ENCODE measurements at regions not wholly inside any gene's neighbourhood (a gene's known extent, or its start where the extent isn't known, plus 50 kb on each side); places are given as distances from the start of the nearest gene placed in this dataset.
"Not testable (repeated sequence)": the region's sequence is repeated elsewhere in the genome, so short reads cannot be mapped to it uniquely, and the experiment has no call there.

DNA sequence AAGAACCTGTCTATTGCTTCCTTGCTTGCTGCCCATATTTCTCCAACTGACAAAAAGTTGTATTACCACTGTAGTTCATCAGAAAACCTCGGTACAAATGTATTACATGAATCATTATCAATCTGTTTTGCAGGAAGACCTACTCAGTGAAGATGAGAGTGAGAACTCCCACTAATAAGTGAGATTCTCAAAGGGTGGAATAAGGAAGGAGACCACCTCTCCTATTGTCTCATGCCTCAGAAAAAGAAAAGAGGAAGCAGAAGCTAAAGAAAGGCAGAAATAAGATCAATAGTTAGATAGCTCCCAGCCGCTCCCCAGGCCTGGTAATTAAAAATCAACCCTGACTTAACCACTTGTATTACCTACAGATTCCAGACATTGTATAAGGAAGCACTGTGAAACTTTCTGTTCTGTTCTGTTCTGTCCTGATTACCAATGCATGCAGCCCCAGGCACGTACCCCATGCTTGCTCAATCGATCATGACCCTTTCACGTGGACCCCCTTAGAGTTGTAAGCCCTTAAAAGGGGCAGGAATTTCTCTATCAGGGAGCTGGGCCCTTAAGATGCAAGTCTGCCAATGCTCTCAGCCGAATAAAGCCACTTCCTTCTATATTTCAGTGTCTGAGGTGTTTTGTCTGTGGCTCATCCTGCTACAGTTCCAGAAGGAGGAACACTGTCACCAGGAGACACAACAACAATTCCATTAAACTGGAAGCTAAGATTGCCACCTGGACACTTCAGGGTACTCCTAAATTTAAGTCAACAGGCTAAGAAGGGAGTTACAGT lies 152.5 kb upstream of the COX7C start:
- no peak overlapping the region for H2AFZ ChIP-seq (ENCODE audit: low read length)
- H3K4me3 ChIP-seq (ENCODE audit: insufficient read depth, low read length): no peak overlapping the region
- H3K9me3 ChIP-seq (ENCODE audit: low read depth, low read length): peaks cover 2% of the 10 kb centered on the region
- H3K4me2 ChIP-seq (ENCODE audit: insufficient read depth, low read length): no peak overlapping the region
- peak; percentile 36 for DNase-seq (ENCODE audit: insufficient read length, low spot score, missing footprints)
- no peaks in the 10 kb centered on the region for H3K79me2 ChIP-seq (ENCODE audit: insufficient read depth, low read length)
- H3K4me1 ChIP-seq (ENCODE audit: insufficient read depth, low read length): no peaks in the 10 kb centered on the region
- H3K27ac ChIP-seq (ENCODE audit: low read depth, low read length): no peak overlapping the region
- H3K36me3 ChIP-seq (ENCODE audit: insufficient read depth, low read length): no peaks in the 10 kb centered on the region
- no peaks in the 10 kb centered on the region for H3K27me3 ChIP-seq (ENCODE audit: insufficient read depth, low read length)
- TF ChIP-seq, protein P1, sequence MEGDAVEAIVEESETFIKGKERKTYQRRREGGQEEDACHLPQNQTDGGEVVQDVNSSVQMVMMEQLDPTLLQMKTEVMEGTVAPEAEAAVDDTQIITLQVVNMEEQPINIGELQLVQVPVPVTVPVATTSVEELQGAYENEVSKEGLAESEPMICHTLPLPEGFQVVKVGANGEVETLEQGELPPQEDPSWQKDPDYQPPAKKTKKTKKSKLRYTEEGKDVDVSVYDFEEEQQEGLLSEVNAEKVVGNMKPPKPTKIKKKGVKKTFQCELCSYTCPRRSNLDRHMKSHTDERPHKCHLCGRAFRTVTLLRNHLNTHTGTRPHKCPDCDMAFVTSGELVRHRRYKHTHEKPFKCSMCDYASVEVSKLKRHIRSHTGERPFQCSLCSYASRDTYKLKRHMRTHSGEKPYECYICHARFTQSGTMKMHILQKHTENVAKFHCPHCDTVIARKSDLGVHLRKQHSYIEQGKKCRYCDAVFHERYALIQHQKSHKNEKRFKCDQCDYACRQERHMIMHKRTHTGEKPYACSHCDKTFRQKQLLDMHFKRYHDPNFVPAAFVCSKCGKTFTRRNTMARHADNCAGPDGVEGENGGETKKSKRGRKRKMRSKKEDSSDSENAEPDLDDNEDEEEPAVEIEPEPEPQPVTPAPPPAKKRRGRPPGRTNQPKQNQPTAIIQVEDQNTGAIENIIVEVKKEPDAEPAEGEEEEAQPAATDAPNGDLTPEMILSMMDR (IDR thresholded peaks at IDR 0.05; ENCODE audit: extremely low read depth, low read depth, low read length): no peak
- H4K20me1 ChIP-seq (ENCODE audit: insufficient read depth, low read length): no peaks in the 10 kb centered on the region

DNA sequence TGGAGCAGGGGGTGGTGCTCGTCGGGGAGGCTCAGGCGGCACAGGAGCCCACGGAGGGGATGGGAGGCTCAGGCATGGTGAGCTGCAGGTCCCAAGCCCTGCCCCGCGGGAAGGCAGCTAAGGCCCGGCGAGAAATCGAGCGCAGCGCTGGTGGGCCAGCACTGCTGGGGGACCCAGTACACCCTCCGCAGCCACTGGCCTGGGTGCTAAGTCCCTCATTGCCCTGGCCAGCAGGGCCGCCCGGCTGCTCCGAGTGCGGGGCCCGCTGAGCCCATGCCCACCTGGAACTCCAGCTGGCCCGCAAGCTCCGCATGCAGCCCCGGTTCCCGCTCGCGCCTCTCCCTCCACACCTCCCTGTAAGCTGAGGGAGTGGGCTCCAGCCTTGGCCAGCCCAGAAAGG lies 151.0 kb upstream of the COX7C start:
- not testable (repeated sequence) for DNase-seq (ENCODE audit: insufficient read length, low spot score, missing footprints); H2AFZ ChIP-seq (ENCODE audit: low read length); H3K79me2 ChIP-seq (ENCODE audit: insufficient read depth, low read length); H3K4me3 ChIP-seq (ENCODE audit: insufficient read depth, low read length); H3K4me2 ChIP-seq (ENCODE audit: insufficient read depth, low read length); H3K27me3 ChIP-seq (ENCODE audit: insufficient read depth, low read length); H3K4me1 ChIP-seq (ENCODE audit: insufficient read depth, low read length); H3K9me3 ChIP-seq (ENCODE audit: low read depth, low read length); H4K20me1 ChIP-seq (ENCODE audit: insufficient read depth, low read length); H3K36me3 ChIP-seq (ENCODE audit: insufficient read depth, low read length); H3K27ac ChIP-seq (ENCODE audit: low read depth, low read length)

DNA sequence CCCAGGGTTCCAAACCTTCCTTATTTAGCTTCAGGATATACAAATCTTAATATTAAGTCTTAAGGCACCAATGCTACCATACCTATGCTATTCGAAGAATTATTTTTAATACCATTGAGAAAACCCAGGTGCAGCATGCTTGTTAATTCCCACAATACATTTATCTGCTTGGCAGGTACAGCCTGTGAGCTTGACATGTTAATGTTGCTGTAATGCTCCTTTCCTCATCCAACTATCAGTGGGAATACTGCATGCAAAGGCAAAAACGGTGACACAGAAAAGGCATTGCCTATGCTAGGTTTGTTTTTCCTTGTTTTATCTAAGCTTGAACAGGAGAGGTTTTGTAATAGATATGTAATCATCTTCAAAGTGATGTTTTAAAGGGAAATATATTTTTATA lies 135.7 kb upstream of the COX7C start:
- H3K4me2 ChIP-seq (ENCODE audit: insufficient read depth, low read length): no peak overlapping the region

DNA sequence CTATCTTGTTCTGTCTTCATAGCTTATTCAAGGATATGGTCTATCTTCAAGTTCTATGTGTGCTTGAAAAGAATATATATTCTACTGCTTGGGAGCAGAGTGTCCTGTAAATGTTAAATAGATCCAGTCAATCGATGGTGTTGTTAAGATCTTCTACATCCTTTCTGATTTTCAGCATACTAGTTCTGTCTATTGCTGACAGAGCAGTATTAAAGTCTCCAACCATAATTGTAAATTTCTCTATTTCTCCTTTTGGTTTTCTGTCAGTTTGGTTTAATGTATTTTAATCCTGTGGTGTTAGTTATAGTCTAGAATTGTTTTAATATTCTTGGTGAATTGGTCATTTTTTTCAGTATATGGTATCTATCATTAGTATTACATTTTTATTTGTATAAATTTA lies 124.0 kb upstream of the COX7C start:
- H3K4me2 ChIP-seq (ENCODE audit: insufficient read depth, low read length): no peak overlapping the region
- H3K79me2 ChIP-seq (ENCODE audit: insufficient read depth, low read length): no peaks in the 10 kb centered on the region
- no peaks in the 10 kb centered on the region for H3K27me3 ChIP-seq (ENCODE audit: insufficient read depth, low read length)
- H4K20me1 ChIP-seq (ENCODE audit: insufficient read depth, low read length): no peaks in the 10 kb centered on the region
- no peaks in the 10 kb centered on the region for H3K9me3 ChIP-seq (ENCODE audit: low read depth, low read length)
- TF ChIP-seq, protein P1 (IDR thresholded peaks at IDR 0.05; ENCODE audit: extremely low read depth, low read depth, low read length): no peak
- H3K4me1 ChIP-seq (ENCODE audit: insufficient read depth, low read length): no peaks in the 10 kb centered on the region
- H2AFZ ChIP-seq (ENCODE audit: low read length): no peak overlapping the region
- no peak overlapping the region for H3K27ac ChIP-seq (ENCODE audit: low read depth, low read length)
- no peak overlapping the region for H3K4me3 ChIP-seq (ENCODE audit: insufficient read depth, low read length)
- H3K36me3 ChIP-seq (ENCODE audit: insufficient read depth, low read length): no peaks in the 10 kb centered on the region
- DNase-seq (ENCODE audit: insufficient read length, low spot score, missing footprints): no peak

More for the DNA sequence above, 135.7 kb upstream of the COX7C start:
- Histone ChIP-seq H3K27me3 (ENCODE audit: insufficient read depth, low read length) (no peaks in the 10 kb centered on the region), H4K20me1 (ENCODE audit: insufficient read depth, low read length) (no peaks in the 10 kb centered on the region), H3K9me3 (ENCODE audit: low read depth, low read length) (no peaks in the 10 kb centered on the region), H3K4me1 (ENCODE audit: insufficient read depth, low read length) (no peaks in the 10 kb centered on the region), H3K27ac (ENCODE audit: low read depth, low read length) (no peak overlapping the region), H3K79me2 (ENCODE audit: insufficient read depth, low read length) (no peaks in the 10 kb centered on the region), H2AFZ (ENCODE audit: low read length) (no peak overlapping the region), H3K4me3 (ENCODE audit: insufficient read depth, low read length) (no peak overlapping the region), H3K36me3 (ENCODE audit: insufficient read depth, low read length) (no peaks in the 10 kb centered on the region)
- TF ChIP-seq, protein P1 (IDR thresholded peaks at IDR 0.05; ENCODE audit: extremely low read depth, low read depth, low read length): no peak
- no peak for DNase-seq (ENCODE audit: insufficient read length, low spot score, missing footprints)
